Cerebellar cortex (tissue), 1 donor: ENCODE measurements at regions not wholly inside any gene's neighbourhood (a gene's known extent, or its start where the extent isn't known, plus 50 kb on each side); places are given as distances from the start of the nearest gene placed in this dataset.

Experiments used
- DNase-seq: peaks from one replicate; pipeline ENCODE4 v3.0.0-alpha.2; 2015; ENCODE audit warnings: low spot score

- no peak for DNase-seq
These were observed 113.3 kb upstream of the KIF5B start for GRCh38 chr10:32169556-32169955.

DNA sequence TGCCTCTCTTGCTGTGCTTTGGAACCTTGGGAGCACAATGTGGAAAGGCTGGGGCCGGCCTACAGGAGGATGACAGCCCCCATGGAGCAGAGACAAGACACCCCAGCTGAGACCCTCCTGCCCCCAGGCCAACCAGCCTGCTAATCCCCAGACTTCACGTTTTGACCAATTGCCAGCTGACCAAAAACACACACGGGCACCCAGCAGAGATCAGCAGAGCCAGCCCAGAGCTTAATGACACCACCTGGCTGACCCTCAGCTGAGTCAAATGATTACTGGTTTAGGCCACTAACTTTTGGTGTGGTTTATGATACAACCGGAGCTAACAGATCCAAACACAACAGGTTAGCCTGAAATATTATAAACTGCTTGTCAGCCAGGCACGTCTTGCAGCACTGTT, 111.2 kb upstream of the KIF5B start:
- DNase-seq, result no peak

DNA sequence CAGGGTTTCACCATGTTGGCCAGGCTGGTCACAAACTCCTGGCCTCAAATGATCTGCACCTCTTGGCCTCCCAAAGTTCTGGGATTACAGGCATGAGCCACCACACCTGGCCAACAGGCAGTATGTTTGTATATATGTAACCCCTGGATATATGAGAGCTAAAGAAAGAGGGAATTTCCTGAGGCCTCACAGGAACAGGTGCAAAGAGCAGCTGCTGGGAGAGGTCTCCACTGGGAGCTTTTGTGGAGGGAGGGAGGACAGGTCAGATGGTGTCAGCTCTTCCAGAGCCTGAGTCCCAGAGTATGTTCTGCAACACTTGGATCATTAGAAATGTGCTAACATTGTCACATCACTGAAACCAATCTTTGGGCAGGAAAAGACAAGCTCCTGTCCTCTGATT, 110.1 kb upstream of the KIF5B start:
- no peak for DNase-seq

GRCh38 chr10:32163762-32164148, 107.5 kb upstream of the KIF5B start:
- DNase-seq, result no peak

- no peak for DNase-seq
These were observed 107.0 kb upstream of the KIF5B start for GRCh38 chr10:32163071-32163761.

DNA sequence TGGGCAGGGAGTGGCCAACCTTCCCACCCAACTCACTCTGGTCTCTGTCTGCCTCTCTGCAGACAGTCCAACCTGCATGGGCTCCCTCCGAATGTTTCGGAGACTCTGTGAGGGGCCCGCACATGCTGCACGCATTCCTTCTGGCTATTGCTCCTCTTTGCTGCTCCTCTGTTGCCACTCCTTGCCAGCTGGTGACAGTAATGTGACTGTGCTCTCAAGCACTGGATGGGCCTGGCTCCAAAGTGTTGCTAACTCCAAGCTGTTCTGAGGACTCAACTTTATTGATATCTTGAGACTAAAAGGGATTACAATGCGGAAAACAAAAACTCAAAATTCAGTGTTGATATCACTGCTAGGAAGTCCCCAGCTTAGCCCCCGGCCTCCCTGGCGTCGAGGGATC, 105.4 kb upstream of the KIF5B start:
- no peak for DNase-seq

GRCh38 chr10:32160864-32161263, 104.6 kb upstream of the KIF5B start:
- DNase-seq, result no peak

DNA sequence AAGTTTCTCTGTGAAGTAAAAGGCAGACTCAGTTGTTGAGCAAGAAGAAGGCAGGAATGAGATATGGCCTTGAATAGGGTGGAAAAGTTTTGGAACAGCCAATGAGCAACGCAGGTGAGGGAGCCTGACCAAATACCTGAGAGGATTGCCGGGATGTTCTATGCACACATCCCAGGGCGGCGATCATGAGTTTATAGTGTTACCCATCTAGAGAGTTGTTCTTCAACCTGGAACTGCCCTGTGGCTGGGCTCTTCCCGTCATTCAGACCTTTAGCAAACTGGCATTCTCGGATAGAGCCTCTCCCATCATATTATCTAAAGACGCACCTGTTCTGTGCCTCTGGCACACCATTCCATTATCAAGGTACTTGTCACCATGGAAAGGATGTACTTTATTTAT, 103.0 kb upstream of the KIF5B start:
- no peak for DNase-seq

- DNase-seq, result no peak
These were observed 99.8 kb upstream of the KIF5B start for GRCh38 chr10:32156031-32156495.

DNA sequence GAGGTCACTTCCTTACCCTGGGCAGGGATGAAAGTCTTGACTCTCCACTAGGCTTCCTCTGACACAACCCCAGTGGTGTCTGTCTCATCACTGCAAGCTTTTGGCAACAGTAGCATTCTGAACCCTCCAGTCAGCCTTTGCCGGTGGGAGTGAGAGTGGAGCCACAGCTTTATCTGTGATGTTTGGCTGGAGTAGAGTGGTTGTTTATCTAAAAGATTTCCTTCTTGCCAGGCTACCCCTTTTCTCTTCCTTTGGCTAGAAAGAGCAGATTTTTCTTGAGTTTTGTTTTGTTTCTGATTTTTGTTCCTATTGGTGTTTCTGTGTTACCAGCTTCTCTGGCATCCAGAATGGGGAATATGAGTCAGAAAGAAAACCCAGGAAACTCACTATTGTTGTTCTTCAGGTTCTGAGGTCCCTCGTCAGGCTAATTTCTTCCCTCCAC, 98.9 kb upstream of the KIF5B start:
- DNase-seq, result no peak

DNA sequence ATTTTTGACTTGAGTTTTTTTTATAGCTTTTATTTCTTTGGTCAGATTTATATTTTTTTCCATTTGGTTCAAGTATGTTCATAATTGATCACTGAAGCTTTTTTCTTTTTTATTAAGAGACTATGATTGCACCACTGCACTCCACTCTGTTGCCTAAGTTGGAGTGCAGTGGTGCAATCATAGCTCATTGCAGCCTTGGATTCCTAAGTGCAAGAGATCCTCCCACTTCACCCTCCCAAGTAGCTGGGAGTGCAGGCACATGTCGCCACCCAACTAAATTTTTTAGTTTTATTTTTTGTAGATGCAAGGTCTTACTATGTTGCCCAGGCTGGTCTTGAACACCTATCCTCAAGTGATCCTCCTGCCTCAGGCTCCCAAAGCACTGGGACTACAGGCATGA, 97.7 kb upstream of the KIF5B start:
- no peak for DNase-seq

DNA sequence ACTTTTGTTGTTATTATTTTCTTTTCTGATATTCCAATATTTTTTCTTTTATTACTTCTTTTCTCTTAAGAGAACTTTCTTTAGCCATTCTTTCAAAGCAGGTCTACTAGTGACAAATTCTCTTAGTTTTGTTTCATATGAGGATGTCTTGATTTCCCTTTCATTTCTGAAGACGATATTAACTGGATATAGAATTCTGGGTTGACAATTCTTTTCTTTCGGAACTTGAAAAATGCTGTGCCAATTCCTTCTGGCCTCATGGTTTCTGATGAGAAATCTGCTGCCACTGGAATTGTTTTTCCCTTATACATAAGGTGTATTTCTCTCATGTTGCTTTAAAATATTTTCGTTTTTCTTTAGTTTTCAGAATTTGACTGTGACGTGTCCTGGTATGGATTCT, 97.0 kb upstream of the KIF5B start:
- DNase-seq, result no peak

DNA sequence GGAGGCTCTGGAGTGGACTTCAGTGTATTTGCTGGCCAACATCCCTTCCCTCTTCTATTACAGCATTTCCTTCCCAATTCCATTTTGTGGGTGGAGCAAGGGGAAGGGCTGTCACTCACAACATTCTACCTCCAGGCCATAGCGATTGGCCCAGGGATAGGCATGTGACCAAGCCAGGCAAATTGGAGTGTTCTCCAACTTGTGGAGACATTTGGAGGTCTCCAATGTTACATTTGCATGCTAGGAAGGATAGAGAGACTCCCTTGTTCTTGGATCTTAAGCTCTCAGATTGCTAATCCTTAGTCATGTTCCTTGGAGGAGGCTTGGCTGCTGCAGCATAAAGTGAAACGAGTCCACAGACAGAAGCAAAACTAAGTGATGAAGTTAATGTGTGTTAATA, 95.6 kb upstream of the KIF5B start:
- no peak for DNase-seq

DNA sequence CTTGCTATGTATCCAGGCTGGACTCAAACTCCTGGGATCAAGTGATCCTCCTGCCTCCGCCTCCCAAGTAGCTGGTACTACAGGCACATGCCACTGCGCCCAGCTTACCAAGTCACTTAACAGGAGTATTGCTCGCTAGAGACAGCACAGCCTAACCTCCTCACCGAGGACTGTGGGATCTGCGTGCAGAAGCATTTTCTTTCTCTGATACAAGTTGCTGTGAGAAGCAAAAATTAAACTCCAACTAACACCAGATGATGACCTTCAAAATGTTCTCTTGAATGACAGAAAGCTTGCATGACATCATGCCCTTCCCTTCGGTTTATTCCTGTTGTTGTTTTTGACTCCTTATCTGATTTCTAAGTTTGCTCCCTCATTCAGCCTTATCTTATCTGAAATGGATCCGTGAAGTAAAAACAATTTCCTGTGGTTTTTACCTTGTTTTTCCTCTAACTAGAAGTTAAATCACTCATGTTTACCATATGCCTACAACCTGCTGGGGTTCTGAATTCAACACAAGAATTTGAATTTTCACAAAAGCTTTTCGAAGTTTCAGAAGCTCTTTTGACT, 94.4 kb upstream of the KIF5B start:
- DNase-seq, result no peak

- no peak for DNase-seq
These were observed 93.2 kb upstream of the KIF5B start for GRCh38 chr10:32149252-32149955.

- DNase-seq, result no peak
These were observed 92.6 kb upstream of the KIF5B start for GRCh38 chr10:32148864-32149251.

DNA sequence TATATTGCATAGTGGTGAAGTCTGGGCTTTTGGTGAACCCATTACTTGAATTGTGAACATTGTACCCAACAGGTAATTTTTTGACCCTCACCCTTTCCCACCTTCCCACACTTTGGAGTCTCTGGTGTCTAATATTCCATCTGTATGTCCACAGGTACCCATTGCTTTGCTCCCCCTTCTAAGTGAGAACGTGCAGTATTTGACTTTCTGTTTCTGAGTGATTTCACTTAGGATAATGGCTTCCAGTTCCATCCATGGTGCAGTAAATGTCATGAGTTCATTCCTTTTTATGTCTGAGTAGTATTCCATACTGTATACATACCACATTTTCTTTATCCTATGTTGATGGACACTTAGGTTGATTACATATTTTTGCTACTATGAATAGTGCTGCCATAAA, 91.5 kb upstream of the KIF5B start:
- DNase-seq, result no peak

GRCh38 chr10:32146166-32146565, 89.9 kb upstream of the KIF5B start:
- no peak for DNase-seq

- DNase-seq, result no peak
These were observed 88.8 kb upstream of the KIF5B start for GRCh38 chr10:32144817-32145688.

- no peak for DNase-seq
These were observed 87.2 kb upstream of the KIF5B start for GRCh38 chr10:32143302-32143847.

- DNase-seq, result no peak
These were observed 86.4 kb upstream of the KIF5B start for GRCh38 chr10:32142646-32143045.
